ENCODE measurements at regions not wholly inside any gene's neighbourhood (a gene's known extent, or its start where the extent isn't known, plus 50 kb on each side); places are given as distances from the start of the nearest gene placed in this dataset.

- no peaks in the 10 kb centered on the region for H3K9me3 ChIP-seq (replicated peaks; ENCODE audit: control insufficient read depth, insufficient read depth, low read length)
- WGBS (ENCODE audit: insufficient coverage, insufficient replicate concordance, low lambda C conversion rate, missing lambda C conversion rate): 75% methylated on average over 4 of the region's 4 CpGs
- CTCF ChIA-PET: interaction anchor here (0.8 to 1.4 kb wide), 2 partner anchors 14 to 22 kb away, joined by 3 to 6 read pairs; no protein-coding TSS in a partner anchor
- ATAC-seq (no peak), DNase-seq (ENCODE audit: low read depth, low spot score) (no peak), FAIRE-seq (no peak)
- POLR2A ChIA-PET: interaction anchor here (0.6 kb wide), 1 partner anchor 41 kb away, joined by 3 read pairs; no protein-coding TSS in a partner anchor
- H3K4me3 ChIP-seq: no peak overlapping the region
- no peaks in the 10 kb centered on the region for H3K4me1 ChIP-seq (ENCODE audit: control insufficient read depth, insufficient read depth, low read length)
- intact Hi-C loops (cut with micrococcal nuclease; ENCODE audit: unreplicated experiment) (loop anchor here (10.0 kb wide), 1 partner anchor 235 kb away; no protein-coding TSS in a partner anchor), in situ Hi-C loops (cut with MboI) (no loop called here)
- SMC1A ChIA-PET (ENCODE audit: uncharacterized antibody, unreplicated experiment): interaction anchor here (1.6 to 2.2 kb wide), 2 partner anchors 10 to 13 kb away, joined by 4 to 5 read pairs; no protein-coding TSS in a partner anchor
- RAD21 ChIA-PET (ENCODE audit: unreplicated experiment): no interaction called here
- TF ChIP-seq RCOR1 (conservative IDR thresholded peaks at IDR 0.05; ENCODE audit: low read depth, low read length) (no peak), MXI1 (IDR thresholded peaks at IDR 0.05; ENCODE audit: low read depth, low read length) (no peak), ZZZ3 (IDR thresholded peaks at IDR 0.05; ENCODE audit: control insufficient read depth, insufficient read length, low read depth) (no peak), SPI1 (IDR thresholded peaks at IDR 0.05; ENCODE audit: borderline replicate concordance, insufficient read depth, low read depth, low read length) (no peak), HDGF (IDR thresholded peaks at IDR 0.05) (no peak), HDAC2 (IDR thresholded peaks at IDR 0.05) (no peak), NR2F1 (conservative IDR thresholded peaks at IDR 0.05) (no peak), HCFC1 (IDR thresholded peaks at IDR 0.05; ENCODE audit: low read length) (no peak), ZBTB4 (CRISPR knock-in tag; IDR thresholded peaks at IDR 0.05) (no peak), ZNF217 (IDR thresholded peaks at IDR 0.05) (no peak), YBX1 (IDR thresholded peaks at IDR 0.05) (no peak), MLLT1 (IDR thresholded peaks at IDR 0.05) (no peak), PBX3 (IDR thresholded peaks at IDR 0.05; ENCODE audit: insufficient replicate concordance, low read depth, low read length) (no peak), CTCF (IDR thresholded peaks at IDR 0.05 in 2 of 3, conservative IDR thresholded peaks at IDR 0.05 in 1 of 3; ENCODE audit: control insufficient read depth in 2 of 3, extremely low read depth in 1 of 3, insufficient read depth in 1 of 3, low read depth in 3 of 3, low read length in 3 of 3) (no peak)
- H3K9ac ChIP-seq (ENCODE audit: control insufficient read depth, insufficient read depth, low read length): no peak overlapping the region
- no peak overlapping the region for H3K4me2 ChIP-seq (ENCODE audit: control insufficient read depth, insufficient read depth)
- no peaks in the 10 kb centered on the region for H4K20me1 ChIP-seq (ENCODE audit: control insufficient read depth, insufficient read depth)
- H3K27ac ChIP-seq (ENCODE audit: control insufficient read depth, insufficient read depth): no peak overlapping the region
- BruUV-seq (replicated peaks): no TSS peak
- no peak overlapping the region for H2AFZ ChIP-seq (ENCODE audit: control insufficient read depth, low read depth, low read length)
- no peaks in the 10 kb centered on the region for H3K36me3 ChIP-seq (ENCODE audit: control insufficient read depth in 2 of 2, insufficient read depth in 2 of 2, low read length in 1 of 2)
- no peaks in the 10 kb centered on the region for H3K79me2 ChIP-seq (ENCODE audit: control insufficient read depth, insufficient read depth, low read length)
- no peaks in the 10 kb centered on the region for H3K27me3 ChIP-seq (replicated peaks in 1 of 2; ENCODE audit: control insufficient read depth in 2 of 2, insufficient read depth in 2 of 2, low read length in 1 of 2)
Observed at GRCh38 chr5:159539678-159540077, 209.4 kb upstream of the IL12B start.

Measured in GM12878 (cell line).